Fibroblast of lung (primary cell): ENCODE measurements at regions not wholly inside any gene's neighbourhood (a gene's known extent, or its start where the extent isn't known, plus 50 kb on each side); places are given as distances from the start of the nearest gene placed in this dataset.

Experiments
- EZH2 ChIP-seq: IDR thresholded peaks from 2 replicates; pipeline ENCODE4 v1.5.1; 2012; ENCODE audit warnings: low read length, control low read depth, mild to moderate bottlenecking; ENCODE audit errors: missing control alignments
- TF ChIP-seq, protein P1 (sequence below), 2 donors: IDR thresholded peaks in 1 of 2; conservative IDR thresholded peaks in 1 of 2; 1 replicate in 1 of 2; 2 replicates in 1 of 2; pipeline ENCODE4 v1.5.1; 2011 to 2012; ENCODE audit warnings: low read length in 2 of 2, control low read depth in 1 of 2, inconsistent platforms in 1 of 2, low read depth in 1 of 2, mild to moderate bottlenecking in 1 of 2

DNA sequence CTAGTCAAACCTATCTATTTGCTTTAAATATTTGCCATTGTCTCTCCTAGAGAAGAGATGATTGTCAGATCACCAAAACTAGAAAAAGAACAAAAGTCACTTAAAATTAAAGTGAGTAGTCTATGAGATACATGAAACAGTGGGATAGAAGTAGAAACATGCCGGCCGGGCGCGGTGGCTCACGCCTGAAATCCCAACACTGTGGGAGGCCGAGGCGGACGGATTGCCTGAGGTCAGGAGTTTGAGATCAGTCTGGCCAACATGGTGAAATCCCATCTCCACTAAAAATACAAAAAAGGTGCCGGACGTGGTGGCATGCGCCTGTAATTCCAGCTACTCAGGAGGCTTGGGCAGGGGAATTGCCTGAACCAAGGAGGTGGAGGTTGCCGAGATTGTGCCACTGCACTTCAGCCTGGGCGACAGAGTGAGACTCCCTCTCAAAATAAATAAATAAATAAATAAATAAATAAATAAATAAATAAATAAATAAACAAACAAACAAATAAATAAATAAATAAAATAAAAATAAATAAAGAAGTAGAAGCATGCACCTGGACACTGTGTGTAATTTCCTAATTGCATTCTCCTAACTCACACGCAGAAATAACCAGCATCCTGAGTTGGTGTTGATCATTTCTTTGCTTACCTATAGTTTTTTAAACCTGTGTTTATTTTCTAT lies 299.5 kb downstream of the PDHA2 start:
- TF ChIP-seq, protein P1, sequence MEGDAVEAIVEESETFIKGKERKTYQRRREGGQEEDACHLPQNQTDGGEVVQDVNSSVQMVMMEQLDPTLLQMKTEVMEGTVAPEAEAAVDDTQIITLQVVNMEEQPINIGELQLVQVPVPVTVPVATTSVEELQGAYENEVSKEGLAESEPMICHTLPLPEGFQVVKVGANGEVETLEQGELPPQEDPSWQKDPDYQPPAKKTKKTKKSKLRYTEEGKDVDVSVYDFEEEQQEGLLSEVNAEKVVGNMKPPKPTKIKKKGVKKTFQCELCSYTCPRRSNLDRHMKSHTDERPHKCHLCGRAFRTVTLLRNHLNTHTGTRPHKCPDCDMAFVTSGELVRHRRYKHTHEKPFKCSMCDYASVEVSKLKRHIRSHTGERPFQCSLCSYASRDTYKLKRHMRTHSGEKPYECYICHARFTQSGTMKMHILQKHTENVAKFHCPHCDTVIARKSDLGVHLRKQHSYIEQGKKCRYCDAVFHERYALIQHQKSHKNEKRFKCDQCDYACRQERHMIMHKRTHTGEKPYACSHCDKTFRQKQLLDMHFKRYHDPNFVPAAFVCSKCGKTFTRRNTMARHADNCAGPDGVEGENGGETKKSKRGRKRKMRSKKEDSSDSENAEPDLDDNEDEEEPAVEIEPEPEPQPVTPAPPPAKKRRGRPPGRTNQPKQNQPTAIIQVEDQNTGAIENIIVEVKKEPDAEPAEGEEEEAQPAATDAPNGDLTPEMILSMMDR (conservative IDR thresholded peaks at IDR 0.05 in 1 of 2, IDR thresholded peaks at IDR 0.05 in 1 of 2; ENCODE audit: low read depth in 1 of 2, low read length in 2 of 2), result no peak
- no peak for TF ChIP-seq EZH2
